Ectodermal cell (in vitro differentiated cells): ENCODE measurements at regions not wholly inside any gene's neighbourhood (a gene's known extent, or its start where the extent isn't known, plus 50 kb on each side); places are given as distances from the start of the nearest gene placed in this dataset.

Experiments
- H3K27ac ChIP-seq: 2 replicates; pipeline ENCODE4 v1.7.0; 2013; ENCODE audit warnings: mild to moderate bottlenecking, low read depth, low read length; ENCODE audit not compliant: insufficient read depth, poor library complexity, severe bottlenecking
- H3K27me3 ChIP-seq: 2 replicates; pipeline ENCODE4 v1.7.0; 2013; ENCODE audit warnings: mild to moderate bottlenecking, low read length; ENCODE audit not compliant: insufficient read depth, control insufficient read depth, poor library complexity, severe bottlenecking
- H3K36me3 ChIP-seq: one replicate; pipeline ENCODE4 v1.7.0; 2013; ENCODE audit warnings: low read length; ENCODE audit not compliant: control insufficient read depth, insufficient read depth
- H3K4me1 ChIP-seq: one replicate; pipeline ENCODE4 v1.7.0; 2013; ENCODE audit warnings: low read length; ENCODE audit not compliant: control insufficient read depth, insufficient read depth
- H3K4me3 ChIP-seq: 2 replicates; pipeline ENCODE4 v1.7.0; 2013; ENCODE audit warnings: low read depth, low read length, control low read depth; ENCODE audit not compliant: insufficient read depth
- H3K9me3 ChIP-seq: 2 replicates; pipeline ENCODE4 v1.7.0; 2013; ENCODE audit warnings: mild to moderate bottlenecking, low read length, moderate library complexity; ENCODE audit not compliant: control insufficient read depth
- WGBS, 2 experiments: methylation state at CpG; one replicate each; pipeline ENCODE4 v1.1.7; 2013; ENCODE audit warnings: missing lambda C conversion rate in 2 of 2; 5-methylcytosine and 5-hydroxymethylcytosine counted together

DNA sequence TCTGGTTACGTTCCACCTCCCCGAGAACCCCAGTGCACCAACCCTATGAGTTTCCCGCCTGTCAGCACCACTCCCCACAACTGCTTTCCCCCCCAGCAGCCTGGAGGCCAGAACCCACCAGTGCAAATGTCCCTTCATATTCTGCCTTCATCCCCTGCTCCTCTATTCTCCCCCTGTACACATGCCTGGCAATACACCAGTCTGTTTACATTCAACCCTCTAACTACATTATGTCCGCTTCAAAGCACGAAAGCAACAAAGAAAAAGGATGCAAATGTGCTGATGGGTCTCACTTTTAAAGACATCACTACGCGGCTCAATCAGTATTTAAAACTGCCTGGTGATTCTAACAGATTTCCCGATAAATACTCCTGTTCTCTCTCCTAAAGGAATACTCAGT lies 126.7 kb upstream of the SORBS2 start:
- Histone ChIP-seq H3K4me3 (no peak overlapping the region), H3K4me1 (peaks cover 8% of the 10 kb centered on the region), H3K36me3 (no peaks in the 10 kb centered on the region), H3K27ac (no peak overlapping the region), H3K27me3 (no peaks in the 10 kb centered on the region), H3K9me3 (no peaks in the 10 kb centered on the region)
- WGBS, 2 experiments = 91 to 92% methylated on average over 8 of the region's 8 CpGs

- Histone ChIP-seq H3K36me3 (no peaks in the 10 kb centered on the region), H3K27ac (no peak overlapping the region), H3K4me1 (peaks cover 8% of the 10 kb centered on the region), H3K9me3 (no peaks in the 10 kb centered on the region), H3K27me3 (no peaks in the 10 kb centered on the region), H3K4me3 (no peak overlapping the region)
- 94 to 96% methylated on average over 5 to 6 of the region's 6 CpGs for WGBS, 2 experiments
Measured at GRCh38 chr4:185941461-185941860, 127.5 kb upstream of the TLR3 start.

GRCh38 chr4:185945252-185945651 lies 123.7 kb upstream of the TLR3 start:
- Histone ChIP-seq H3K9me3 (no peaks in the 10 kb centered on the region), H3K27ac (no peak overlapping the region), H3K27me3 (no peaks in the 10 kb centered on the region), H3K4me1 (no peaks in the 10 kb centered on the region), H3K36me3 (no peaks in the 10 kb centered on the region), H3K4me3 (no peak overlapping the region)
- 100% methylated on average over 1 of the region's 1 CpG; no CpG with 5 or more reads in 1 of the 2 experiments for WGBS, 2 experiments

- Histone ChIP-seq H3K9me3 (no peaks in the 10 kb centered on the region), H3K27me3 (no peaks in the 10 kb centered on the region), H3K27ac (no peak overlapping the region), H3K4me1 (no peaks in the 10 kb centered on the region), H3K36me3 (no peaks in the 10 kb centered on the region), H3K4me3 (no peak overlapping the region)
- 96% methylated on average over 3 of the region's 3 CpGs for WGBS, 2 experiments
Measured at GRCh38 chr4:185945906-185946305, 123.0 kb upstream of the TLR3 start.

DNA sequence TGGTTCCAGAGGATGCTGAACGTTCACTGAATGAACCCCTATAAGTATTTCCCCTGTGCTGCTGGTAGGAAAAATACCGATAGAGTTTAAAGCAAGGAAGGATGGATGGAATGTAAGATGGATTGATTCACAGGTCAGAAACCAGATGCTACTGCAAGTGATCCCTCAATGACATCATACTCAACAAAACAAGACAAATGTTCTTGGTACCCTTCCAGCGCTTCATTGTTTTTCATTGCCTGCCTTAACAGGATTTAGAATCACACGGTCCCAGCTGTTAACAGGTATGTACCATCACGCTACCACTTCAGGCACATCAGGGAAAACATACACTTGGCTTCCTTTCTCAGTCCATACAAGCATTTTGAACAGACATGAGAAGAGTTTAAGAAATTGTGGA lies 118.1 kb upstream of the TLR3 start:
- Histone ChIP-seq H3K9me3 (no peaks in the 10 kb centered on the region), H3K4me3 (no peak overlapping the region), H3K27ac (no peak overlapping the region), H3K4me1 (peaks cover 2% of the 10 kb centered on the region), H3K36me3 (no peaks in the 10 kb centered on the region), H3K27me3 (no peaks in the 10 kb centered on the region)
- 89 to 97% methylated on average over 5 of the region's 5 CpGs for WGBS, 2 experiments

- Histone ChIP-seq H3K4me1 (peaks cover 7% of the 10 kb centered on the region), H3K36me3 (no peaks in the 10 kb centered on the region), H3K27me3 (no peaks in the 10 kb centered on the region), H3K27ac (peak overlapping the region; percentile 54), H3K9me3 (no peaks in the 10 kb centered on the region), H3K4me3 (no peak overlapping the region)
- 81 to 91% methylated on average over 3 of the region's 7 CpGs for WGBS, 2 experiments
Measured at GRCh38 chr4:185955151-185955770, 113.7 kb upstream of the TLR3 start.

GRCh38 chr4:185955826-185956543 lies 113.0 kb upstream of the TLR3 start:
- Histone ChIP-seq H3K27me3 (no peaks in the 10 kb centered on the region), H3K36me3 (no peaks in the 10 kb centered on the region), H3K4me1 (peaks cover 7% of the 10 kb centered on the region), H3K9me3 (no peaks in the 10 kb centered on the region), H3K4me3 (no peak overlapping the region), H3K27ac (peak overlapping the region; percentile 54)
- 71 to 74% methylated on average over 15 of the region's 15 CpGs for WGBS, 2 experiments

DNA sequence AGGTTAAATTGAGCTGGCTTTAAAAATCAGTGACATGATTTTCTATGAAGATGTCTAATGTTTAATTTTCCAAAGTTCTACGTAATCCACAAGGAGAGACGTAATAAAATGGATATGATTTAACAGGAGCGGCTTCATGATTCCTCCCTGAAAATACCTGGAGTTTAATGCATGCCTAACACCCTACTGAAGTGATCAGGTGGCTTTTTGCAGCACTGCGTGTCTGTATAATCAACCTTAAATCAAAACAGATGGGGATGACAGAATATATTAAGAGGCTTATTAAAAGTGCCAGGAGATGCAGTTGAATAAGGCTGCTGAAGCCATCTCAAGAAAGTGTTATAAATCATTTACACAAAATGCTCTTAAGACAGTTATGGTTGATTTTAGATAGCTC lies 112.4 kb upstream of the TLR3 start:
- H3K4me3 ChIP-seq = no peak overlapping the region
- H3K9me3 ChIP-seq = no peaks in the 10 kb centered on the region
- peaks cover 7% of the 10 kb centered on the region for H3K4me1 ChIP-seq
- 92 to 95% methylated on average over 4 of the region's 4 CpGs for WGBS, 2 experiments
- H3K27ac ChIP-seq = peak overlapping the region; percentile 36
- H3K27me3 ChIP-seq = no peaks in the 10 kb centered on the region
- no peaks in the 10 kb centered on the region for H3K36me3 ChIP-seq

- H3K27me3 ChIP-seq = no peaks in the 10 kb centered on the region
- no peaks in the 10 kb centered on the region for H3K9me3 ChIP-seq
- no peak overlapping the region for H3K27ac ChIP-seq
- no peak overlapping the region for H3K4me3 ChIP-seq
- WGBS, 2 experiments = 91 to 94% methylated on average over 3 of the region's 3 CpGs
- peaks cover 7% of the 10 kb centered on the region for H3K4me1 ChIP-seq
- no peaks in the 10 kb centered on the region for H3K36me3 ChIP-seq
Measured at GRCh38 chr4:185958094-185958747, 110.7 kb upstream of the TLR3 start.
